Spleen (tissue), 7 donors: ENCODE measurements at regions not wholly inside any gene's neighbourhood (a gene's known extent, or its start where the extent isn't known, plus 50 kb on each side); places are given as distances from the start of the nearest gene placed in this dataset.

ENCODE experiments used
- POLR2A ChIP-seq, 3 donors: fragments of 450-650 bp; IDR thresholded peaks; one replicate each; pipeline ENCODE4 v1.5.1; 2017; ENCODE audit warnings: antibody characterized with exemption in 3 of 3, mild to moderate bottlenecking in 1 of 3
- POLR2AphosphoS5 ChIP-seq, 3 donors: sonication (generic); formaldehyde crosslinking; IDR thresholded peaks; one replicate each; pipeline ENCODE4 v1.5.1; 2017; ENCODE audit warnings: antibody characterized with exemption in 3 of 3
- TF ChIP-seq, protein P1 (sequence below), 11 experiments: fragments of 200-600 bp in 7 of 11; fragments of 450-650 bp in 4 of 11; sonication (generic) in 4 of 11; IDR thresholded peaks in 8 of 11; conservative IDR thresholded peaks in 3 of 11; 1 replicate in 7 of 11; 2 replicates in 4 of 11; pipeline versions ENCODE4 v1.4.0 to v1.8.0; 2016 to 2021; ENCODE audit warnings: antibody characterized with exemption in 11 of 11, inconsistent platforms in 4 of 11, mild to moderate bottlenecking in 1 of 11
- donor health status: DM: no; HTN: no; CAD: no; lungs with moderate emphysema.
- donor health status: DM: no; HTN: no; CAD: no.
- donor health status: DM: no; HTN: no; CAD: no.

DNA sequence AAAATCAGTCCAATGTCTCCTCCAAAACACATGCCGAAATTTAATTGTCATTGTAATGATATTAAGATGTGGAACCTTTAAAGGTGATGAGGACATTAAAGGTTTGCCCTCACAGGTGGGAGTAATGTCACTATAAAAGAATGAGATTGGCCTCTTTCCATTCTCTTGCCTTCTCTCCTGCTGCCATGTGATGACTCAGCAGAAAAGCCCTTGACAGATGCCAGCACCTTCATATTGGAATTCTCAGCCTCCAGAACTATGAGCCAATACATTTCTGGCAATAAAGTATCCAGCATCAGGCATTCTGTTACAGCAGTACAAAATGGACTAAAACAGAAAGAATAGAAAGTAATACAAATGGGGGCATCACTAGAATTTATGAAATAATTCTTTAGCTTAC lies 609.7 kb downstream of the SLC16A7 start:
- no peak for TF ChIP-seq POLR2AphosphoS5 (IDR thresholded peaks at IDR 0.05)
- TF ChIP-seq, protein P1, sequence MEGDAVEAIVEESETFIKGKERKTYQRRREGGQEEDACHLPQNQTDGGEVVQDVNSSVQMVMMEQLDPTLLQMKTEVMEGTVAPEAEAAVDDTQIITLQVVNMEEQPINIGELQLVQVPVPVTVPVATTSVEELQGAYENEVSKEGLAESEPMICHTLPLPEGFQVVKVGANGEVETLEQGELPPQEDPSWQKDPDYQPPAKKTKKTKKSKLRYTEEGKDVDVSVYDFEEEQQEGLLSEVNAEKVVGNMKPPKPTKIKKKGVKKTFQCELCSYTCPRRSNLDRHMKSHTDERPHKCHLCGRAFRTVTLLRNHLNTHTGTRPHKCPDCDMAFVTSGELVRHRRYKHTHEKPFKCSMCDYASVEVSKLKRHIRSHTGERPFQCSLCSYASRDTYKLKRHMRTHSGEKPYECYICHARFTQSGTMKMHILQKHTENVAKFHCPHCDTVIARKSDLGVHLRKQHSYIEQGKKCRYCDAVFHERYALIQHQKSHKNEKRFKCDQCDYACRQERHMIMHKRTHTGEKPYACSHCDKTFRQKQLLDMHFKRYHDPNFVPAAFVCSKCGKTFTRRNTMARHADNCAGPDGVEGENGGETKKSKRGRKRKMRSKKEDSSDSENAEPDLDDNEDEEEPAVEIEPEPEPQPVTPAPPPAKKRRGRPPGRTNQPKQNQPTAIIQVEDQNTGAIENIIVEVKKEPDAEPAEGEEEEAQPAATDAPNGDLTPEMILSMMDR (IDR thresholded peaks at IDR 0.05 in 8 of 11, conservative IDR thresholded peaks at IDR 0.05 in 3 of 11) = no peak
- no peak for TF ChIP-seq POLR2A (IDR thresholded peaks at IDR 0.05)
